ENCODE measurements at regions not wholly inside any gene's neighbourhood (a gene's known extent, or its start where the extent isn't known, plus 50 kb on each side); places are given as distances from the start of the nearest gene placed in this dataset.
"Not testable (repeated sequence)": the region's sequence is repeated elsewhere in the genome, so short reads cannot be mapped to it uniquely, and the experiment has no call there.

DNA sequence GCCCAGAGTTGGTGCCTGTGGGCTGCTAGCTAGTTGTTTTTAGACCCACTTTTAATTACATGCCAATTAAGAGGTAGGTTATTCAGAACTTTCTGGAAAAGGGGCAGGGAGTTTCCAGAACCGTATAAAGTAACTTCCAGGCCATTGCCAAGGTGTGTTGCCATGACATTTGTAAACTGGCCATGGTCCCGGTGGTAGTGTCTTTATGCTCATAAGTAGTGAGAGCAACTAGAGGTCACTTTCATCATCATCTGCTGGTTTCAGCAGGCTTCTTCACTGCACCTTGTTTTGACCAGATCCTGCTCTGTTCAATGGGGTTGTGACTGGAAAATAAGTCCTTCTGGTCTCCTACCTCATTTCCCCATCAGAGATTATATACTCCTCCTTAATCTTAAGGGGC, 207.0 kb downstream of the FAM72C start:
- not testable (repeated sequence) for DNase-seq (ENCODE audit: low spot score)

DNA sequence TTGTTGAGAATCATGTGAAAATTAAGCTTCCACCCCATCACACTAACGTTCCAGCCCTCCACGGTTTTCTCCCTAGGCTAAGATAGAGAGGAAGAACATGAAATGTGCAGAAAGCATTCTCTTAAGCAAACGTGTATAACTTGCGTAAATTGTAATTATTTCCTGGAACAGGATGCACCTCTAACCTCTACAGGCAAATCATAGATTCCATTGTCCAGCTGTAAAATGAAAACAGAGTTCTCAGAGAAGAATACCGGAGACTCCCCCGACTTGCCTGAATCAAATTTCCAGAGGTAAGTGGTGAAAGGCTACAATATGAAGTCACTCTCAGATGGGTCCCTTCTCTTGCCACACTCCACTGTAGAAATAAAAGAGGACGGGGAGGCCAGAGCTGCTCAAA, 211.4 kb downstream of the FAM72C start:
- DNase-seq (ENCODE audit: low spot score): not testable (repeated sequence)

DNA sequence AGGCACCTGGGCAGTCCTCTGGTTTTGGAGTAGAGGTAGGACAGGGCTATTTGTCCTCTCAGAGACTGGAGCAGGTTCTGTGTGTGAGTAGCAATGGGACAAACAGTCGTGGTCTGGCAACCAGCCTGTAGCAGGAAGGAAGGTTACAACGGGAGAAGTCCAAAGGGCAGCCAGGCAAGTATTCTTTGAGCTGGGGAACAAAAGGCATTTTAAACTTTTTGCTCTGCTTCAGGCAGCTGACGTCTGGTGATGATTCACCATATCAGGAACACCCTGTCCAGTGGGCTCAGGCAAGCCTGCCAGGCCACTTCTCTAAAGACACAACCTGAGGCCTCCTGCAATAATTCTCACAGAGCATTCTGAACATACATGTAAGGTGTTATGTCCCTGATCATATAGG, 215.8 kb downstream of the FAM72C start:
- not testable (repeated sequence) for DNase-seq (ENCODE audit: low spot score)

DNA sequence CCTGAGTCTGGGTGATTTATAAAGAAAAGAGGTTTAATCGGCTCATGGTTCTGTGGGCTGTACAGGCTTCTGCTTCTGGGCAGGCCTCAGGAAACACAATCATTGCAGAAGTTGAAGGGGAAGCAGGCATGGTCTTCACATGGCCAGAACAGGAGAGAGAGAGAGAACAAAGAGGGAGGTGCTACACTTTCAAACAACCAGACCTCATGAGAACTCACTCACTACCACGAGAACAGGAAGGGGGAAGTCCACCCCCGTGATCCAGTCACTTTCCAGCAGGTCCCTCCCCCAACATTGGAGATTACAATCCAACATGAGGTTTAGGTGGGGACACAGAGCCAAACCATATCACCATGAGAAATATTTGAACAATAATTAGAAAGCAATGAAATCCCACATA, 222.9 kb downstream of the FAM72C start:
- no peak for DNase-seq (ENCODE audit: low spot score)

DNA sequence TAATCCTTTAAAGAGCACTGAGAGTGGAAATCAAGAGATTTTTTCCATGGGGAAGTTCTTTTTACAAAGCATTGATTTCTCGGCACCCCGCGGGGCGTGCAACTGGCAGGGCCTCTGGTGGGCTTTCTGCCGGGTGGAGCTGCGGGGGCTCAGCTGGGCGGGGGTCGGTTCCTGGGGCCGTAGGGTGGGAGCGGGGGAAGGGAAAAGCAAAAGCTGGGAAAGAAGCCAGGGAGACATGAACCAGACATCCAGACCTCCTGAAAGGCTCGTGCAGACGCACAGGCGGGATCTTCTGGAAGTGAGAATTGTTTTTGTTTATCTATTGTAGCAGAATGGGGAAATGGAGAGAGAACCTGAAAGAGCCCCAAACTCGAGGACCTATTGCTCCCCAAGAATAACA, 235.2 kb downstream of the FAM72C start:
- DNase-seq (ENCODE audit: low spot score): no peak

DNA sequence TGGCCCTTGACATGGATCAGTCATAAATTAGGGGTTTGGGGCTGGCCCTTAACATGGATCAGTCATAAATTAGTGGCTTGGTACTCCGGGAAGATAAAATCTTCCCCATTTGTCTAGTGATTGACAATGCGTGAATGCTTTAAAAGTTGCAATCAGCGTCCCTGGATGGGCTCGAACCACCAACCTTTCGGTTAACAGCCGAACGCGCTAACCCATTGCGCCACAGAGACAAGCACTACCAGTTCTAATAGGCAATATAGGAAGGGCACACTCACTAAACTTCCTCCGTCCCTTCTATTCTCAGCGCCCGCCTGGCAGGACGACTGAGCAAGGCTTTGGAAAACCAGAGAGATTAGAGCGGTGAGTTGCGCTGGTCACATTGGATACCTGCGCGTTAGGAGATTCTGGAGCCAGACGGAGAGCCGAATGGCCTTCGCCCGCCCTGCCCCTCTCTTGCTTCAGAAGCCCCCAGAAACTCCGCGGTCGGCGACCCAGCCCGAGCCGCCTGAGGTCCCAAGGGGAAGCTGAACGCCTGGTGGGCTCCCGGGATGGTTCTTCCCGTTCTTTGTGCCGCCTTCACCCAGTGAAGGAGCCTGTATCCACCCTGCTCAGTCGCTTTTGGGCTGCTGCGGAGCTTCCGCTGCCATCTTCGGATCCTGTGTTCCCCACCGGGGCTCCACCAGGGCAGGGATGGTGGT, 235.9 kb downstream of the FAM72C start:
- DNase-seq (ENCODE audit: low spot score): no peak

DNA sequence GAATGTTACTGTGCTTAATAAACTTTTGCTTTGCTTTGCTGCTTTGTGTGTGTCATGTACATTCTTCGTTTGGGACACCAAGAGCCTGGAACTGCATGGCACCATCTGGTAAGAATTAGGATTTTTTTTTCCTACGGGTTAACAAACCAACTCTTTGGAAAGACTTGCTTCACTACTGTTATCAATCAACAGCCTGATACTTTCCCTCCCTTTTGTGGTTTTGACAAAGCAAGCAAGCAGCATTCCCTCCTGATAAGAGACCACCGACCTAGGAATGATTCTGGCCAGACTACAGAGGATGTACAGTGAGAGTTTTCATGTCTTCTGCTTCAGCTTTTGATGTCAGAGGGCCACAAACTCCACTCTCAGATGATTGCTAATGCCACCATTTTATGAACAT, 237.5 kb downstream of the FAM72C start:
- DNase-seq (ENCODE audit: low spot score): not testable (repeated sequence)

DNA sequence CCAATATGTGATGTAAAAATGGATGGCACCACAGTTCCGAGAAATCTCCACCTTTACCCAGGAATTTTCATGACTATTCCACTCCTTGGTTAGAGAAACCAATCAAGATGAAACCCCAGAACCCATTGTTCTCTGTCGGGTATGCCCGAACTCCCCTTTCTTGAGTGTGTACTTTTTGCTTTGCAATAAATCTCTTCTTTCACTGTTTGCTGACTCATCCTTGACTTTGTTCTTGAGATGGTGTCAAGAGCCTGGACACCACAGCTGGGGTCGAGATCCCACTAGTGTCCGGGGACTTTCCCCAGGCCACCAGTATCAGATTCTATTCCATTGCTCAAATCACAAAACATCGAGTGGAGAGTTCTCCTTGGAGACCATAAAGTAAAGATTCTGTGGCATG, 240.9 kb downstream of the FAM72C start:
- not testable (repeated sequence) for DNase-seq (ENCODE audit: low spot score)

DNA sequence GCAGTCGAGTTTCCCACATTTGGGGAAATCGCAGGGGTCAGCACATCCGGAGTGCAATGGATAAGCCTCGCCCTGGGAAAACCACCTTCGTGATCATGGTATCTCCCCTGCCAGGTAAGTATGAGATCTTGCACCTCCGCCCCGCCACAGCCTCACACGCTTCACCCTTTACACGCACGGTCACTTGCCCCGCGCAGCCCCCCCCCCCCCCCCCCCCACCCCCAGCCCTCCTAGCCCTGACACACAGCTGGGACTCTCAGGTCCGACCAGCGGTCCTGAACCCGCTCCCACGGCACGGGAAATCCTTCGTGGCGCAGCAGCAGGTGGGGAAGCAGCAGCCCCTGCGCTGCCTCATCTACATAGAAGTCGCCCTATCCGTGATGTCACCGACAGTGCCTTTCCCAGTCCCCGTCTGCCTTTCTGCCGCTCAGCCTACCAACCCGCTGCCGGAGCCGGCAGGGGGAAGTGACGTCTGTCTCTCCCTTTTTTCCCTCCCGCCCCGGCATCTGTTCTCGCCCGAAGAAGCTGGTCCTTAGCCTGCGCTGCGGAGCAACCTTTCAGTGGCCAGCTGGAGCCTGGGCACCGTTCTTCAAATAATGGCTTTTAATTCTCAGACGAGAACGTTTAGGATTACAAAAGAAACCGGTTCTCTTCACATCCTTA, 242.2 kb downstream of the FAM72C start:
- not testable (repeated sequence) for DNase-seq (ENCODE audit: low spot score)

DNA sequence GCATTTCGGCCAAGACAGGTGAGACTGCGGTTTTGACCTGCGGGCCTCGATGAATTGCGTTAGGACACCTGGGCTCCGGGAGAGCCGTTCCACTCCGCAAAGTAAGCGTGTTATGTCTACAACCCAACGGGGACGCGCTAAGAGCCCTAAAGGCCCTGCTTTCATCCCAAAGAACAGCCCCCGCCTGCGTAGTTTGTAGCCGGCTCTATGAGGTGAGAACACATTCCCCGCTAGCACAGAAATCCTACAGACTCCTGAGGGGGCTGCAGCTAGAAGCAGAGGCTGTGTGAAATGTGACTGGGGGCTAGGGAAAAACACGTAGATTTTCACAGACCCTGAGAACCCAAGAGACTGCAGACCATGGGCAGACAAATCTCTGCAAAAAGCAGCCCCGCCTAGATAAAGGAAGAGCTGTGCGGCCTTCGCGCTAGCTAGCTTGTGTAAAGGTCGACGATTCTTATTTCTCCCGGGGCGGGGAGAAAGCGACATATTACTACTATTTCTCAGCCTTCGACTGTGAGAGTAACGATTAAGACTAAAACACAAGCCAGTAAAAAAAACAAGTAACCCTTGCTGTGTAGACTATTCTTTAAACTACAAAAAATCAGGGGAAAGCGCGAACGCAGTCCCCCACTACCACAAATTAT, 242.9 kb downstream of the FAM72C start:
- not testable (repeated sequence) for DNase-seq (ENCODE audit: low spot score)

DNA sequence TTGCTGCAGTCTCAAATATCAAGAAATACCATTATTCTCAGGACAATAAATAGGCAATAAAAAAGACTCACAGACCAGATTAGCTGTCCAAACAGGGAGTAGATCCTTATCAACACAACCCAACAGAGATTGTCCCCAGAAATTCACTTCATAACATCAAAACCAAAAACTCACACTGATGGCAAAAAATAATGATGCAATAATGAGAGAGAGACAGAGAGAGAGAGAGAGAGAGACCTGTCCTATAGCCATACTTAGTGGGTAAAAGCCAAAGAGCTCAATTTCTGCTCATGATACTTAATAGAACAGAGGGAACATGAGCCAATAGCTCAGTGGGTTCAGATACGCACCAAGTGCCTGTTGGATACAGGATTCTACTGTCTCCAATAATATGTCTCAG, 244.5 kb downstream of the FAM72C start:
- no peak for DNase-seq (ENCODE audit: low spot score)

DNA sequence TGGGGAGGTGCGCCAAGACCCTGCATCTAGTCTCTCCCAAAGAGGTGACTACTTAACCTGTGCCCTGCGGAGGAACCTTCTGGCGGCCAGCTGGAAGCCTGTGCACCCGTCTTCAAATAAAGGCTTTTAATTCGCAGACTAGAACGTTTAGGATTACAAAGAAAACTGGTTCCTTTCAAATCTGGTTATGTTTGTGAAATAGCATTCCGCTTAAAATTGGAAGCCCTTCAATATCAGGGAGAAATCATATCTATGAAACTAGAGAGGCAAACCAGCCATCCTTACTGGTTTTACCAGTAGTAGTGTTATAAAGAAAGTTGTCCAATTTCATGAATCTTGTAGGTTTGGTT, 250.8 kb downstream of the FAM72C start:
- DNase-seq (ENCODE audit: low spot score): no peak

DNA sequence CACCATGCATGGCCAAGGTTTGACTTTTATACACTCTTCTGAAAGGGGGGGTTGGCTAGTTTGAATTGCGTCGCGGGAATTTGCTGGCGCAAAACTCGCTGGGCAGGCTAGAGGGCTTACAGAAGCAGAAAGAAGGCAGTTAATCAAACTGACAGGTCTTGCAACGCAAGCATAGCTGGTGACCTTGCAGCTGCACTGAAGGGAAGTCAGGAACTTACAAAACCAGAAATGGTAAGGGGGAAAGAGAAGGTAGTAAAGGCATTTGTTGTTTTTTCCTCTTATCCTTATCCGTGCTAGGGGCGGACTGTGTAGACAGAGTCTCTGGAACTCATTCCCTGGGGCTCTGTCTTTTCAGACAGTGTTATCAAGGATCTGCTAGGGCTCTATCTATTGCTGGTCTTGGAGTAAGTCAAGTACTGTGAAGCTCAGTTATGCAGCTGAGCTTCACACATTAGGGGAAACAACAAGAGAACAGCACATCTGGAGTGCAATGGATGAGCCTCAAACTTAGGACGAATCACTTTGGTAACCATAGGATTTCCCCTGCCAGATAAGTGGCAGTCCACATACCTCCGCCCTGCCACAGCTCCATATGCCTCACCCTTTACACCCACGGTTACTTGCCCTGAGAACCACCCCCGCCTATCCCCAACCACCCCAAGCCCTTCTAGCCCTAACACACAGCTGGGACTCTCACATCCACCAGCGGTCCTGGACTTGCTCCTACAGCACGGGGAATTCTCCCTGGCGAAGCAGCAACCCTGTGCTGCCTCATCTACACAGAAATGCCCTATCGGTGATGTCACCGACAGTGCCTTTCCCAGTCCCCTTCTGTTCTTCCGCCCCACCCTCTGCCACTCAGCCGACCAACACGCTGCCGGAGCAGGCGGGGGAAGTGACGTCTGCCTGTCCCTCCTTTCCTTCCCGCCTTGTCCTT, 251.4 kb downstream of the FAM72C start:
- no peak for DNase-seq (ENCODE audit: low spot score)

DNA sequence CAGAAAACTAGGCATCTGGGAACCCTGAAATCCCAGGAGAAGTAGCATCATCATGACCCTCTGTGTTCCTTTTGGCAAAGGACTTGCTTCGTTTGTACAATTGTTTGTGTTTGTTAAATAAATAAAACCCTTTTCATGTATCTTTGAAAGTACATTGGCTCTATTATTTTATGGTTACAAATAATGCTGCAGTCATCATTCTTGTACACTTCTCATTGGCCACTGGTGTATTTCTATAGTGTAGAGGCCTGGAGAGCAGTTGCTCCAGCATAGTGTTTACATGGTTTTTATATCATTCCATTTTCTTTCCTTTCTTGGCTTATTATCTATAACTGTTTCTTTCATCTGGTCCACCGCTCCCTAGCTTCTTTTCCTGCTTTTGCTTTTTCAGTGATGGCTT, 253.3 kb downstream of the FAM72C start:
- no peak for DNase-seq (ENCODE audit: low spot score)

DNA sequence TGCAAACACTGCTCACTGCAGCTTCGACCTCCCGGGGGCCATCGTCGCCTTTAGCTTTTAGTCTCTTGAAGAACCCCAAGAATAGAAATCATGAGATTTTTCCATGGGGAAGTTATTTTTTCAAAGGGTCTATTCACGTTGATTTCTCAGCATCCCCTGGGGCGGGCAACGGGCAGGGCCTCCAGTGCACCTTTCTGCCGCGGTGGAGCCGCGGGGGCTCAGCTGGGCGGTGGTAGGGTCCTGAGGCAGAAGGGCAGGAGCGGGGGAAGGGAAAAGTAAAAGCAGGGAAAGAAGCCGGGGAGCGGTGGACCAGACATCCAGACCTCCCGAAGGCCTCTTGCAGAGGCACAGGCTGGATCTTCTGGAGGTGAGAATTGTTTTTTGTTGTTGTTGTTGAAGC, 253.8 kb downstream of the FAM72C start:
- no peak for DNase-seq (ENCODE audit: low spot score)

DNA sequence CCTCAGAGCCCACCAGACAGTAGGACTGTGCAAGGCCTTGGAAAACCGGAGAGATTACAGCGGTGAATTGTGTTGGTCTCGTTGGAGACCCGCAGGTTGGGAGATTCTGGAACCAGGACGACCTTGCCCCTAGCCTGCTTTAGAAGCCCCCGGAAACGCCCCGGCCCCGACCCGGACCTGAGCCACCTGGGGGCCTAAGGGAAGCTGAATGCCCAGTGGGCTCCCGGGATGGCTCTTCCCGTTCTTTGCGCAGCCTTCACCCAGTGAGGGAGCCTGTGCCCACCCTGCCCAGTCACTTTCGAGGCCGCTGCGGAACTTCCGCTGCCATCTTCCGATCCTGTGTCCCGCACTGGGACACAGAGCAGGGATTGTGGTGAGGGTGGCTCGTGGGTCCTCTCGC, 254.4 kb downstream of the FAM72C start:
- DNase-seq (ENCODE audit: low spot score): no peak

DNA sequence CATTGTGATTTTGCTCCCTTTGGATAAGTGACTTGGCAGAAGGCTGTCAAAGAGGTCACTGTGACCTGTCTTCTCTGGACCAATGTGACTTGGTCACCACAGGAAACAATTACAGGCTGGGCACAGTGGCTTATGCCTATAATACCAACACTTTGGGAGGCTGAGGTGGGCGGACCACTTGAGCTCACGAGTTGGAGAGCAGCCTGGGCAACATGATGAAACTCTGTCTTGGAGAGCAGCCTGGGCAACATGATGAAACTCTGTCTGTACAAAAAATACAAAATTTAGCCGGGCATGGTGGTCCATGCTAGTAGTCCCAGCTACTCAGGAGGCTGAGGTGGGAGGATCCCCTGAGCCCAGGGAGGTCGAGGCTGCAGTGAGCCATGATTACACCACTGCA, 256.9 kb downstream of the FAM72C start:
- DNase-seq (ENCODE audit: low spot score): not testable (repeated sequence)

DNA sequence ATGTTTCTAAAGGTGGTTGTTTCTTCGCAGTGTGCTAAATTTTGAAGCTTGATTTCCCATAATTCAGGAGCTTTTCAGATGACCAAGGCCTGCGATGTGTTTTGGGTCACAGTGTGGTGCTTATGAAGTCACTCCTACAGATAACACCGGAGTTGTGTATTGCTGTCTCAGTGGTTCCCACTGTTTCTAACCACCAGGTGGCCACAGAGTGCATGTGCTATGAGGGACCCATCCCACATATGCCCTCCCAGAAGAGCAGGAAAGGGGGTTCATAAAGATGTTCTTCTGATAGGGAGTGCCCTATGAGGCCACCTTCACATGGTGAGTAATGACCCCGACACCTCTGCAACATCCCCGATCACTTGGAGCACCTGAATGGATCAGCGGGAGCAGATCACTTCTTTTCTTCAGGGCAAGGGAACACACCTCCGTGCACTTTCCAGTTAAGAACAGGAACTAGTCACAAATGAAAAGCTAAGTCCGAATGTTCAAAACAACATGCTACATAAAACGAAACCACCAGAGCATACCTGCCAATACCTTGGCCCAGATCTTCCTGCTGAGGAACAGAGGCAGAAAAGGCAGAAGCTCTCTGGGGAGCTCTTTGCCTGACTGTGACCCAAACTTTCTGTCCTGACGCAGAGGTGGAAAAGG, 262.1 kb downstream of the FAM72C start:
- DNase-seq (ENCODE audit: low spot score): not testable (repeated sequence)

DNA sequence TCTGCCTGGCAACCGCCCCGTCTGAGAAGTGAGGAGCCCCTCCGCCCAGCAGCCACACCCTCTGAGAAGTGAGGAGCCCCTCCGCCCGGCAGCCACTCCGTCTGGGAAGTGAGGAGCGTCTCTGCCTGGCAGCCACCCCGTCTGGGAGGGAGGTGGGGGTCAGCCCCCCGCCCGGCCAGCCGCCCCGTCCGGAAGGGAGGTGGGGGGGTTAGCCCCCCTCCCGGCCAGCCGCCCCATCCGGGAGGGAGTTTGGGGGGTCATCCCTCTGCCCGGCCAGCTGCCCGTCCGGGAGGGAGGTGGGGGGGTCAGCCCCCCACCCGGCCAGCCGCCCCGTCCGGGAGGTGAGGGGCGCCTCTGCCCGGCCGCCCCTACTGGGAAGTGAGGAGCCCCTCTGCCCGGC, 269.0 kb downstream of the FAM72C start:
- not testable (repeated sequence) for DNase-seq (ENCODE audit: low spot score)

DNA sequence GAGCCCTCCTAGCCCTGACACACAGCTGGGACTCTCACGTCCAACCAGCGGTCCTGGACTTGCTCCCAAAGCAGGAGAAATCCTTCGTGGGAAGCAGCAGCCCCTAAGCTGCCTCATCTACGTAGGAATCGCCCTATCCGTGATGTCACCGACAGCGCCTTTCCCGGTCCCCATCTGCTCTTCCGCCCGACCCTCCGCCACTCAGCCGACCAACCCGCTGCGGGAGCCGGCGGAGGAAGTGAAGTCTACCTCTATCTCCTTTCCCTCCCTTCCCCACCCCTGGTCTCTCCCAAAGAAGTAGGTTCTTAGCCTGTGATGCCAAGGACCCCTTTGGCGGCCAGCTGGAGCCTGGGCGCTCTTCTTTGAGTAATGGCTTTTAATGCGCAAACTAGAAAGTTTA, 272.1 kb downstream of the FAM72C start:
- no peak for DNase-seq (ENCODE audit: low spot score)

DNA sequence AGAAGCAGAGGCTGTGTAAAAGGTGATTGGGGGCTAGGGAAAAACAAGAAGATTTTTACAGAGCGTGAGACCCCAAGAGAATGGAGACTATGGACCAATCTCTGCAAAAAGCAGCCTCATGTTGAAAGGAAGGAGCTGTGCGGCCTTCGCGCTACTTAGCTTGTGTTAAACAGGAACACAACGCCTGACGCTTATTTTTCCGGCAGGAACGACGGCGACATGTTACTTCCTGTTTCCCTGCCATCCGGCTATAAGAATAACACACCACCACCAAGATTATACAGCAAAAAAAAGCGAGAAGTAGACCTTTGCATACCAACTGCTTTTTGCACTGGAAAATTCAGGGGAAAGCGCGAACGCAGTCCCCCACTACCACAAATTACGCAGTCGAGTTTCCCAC, 272.7 kb downstream of the FAM72C start:
- DNase-seq (ENCODE audit: low spot score): no peak

DNA sequence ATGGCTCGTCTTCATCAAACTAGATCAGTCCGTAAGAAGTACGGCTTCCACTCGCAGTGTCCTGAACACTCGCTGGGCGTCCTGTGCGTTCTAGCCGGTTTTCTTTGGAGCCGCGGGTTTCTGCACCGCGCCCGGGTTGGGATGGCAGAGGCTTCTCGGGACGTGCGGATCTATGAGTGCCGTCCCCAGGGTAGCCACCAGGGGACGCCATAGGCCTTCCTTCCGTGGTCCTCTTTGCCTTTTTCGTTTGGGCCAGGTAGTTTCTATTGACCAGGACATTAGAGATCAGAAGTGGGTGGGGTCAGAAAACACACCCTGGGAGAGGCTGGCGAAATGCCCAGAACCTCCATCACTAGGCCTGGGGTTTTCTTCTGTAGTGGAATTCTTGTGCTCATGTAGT, 273.8 kb downstream of the FAM72C start:
- DNase-seq (ENCODE audit: low spot score): no peak

Data from CD4-positive, alpha-beta T cell treated with Interleukin-2 at 100 ng/mL for 4 hours (primary cell).